Middle frontal gyrus (tissue), 1 donor: ENCODE measurements at regions not wholly inside any gene's neighbourhood (a gene's known extent, or its start where the extent isn't known, plus 50 kb on each side); places are given as distances from the start of the nearest gene placed in this dataset.

ENCODE experiments used
- DNase-seq: peaks from one replicate; pipeline ENCODE4 v3.0.0-alpha.2; 2015; ENCODE audit warnings: low spot score; ENCODE audit errors: extremely low spot score

DNA sequence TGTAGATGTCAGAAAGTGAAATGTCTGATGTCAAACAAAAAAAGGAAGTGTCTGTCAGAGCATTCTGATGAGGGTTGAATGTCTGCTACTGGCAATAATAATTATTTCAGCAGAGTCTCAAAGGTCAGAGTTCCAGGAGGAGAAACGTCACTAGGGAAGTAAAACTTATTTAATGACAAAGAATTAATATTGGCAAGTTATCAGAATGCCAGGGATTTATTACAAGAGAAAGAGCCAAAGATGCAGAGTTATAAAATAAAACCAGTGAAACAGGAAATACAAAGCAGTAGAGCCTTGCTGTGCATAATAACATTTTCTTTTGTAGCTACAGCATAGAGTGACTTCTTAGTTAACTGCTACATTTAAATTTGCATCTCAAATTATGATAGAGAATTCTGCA is 504.0 kb upstream of the LRRC4C start:
- no peak for DNase-seq

DNA sequence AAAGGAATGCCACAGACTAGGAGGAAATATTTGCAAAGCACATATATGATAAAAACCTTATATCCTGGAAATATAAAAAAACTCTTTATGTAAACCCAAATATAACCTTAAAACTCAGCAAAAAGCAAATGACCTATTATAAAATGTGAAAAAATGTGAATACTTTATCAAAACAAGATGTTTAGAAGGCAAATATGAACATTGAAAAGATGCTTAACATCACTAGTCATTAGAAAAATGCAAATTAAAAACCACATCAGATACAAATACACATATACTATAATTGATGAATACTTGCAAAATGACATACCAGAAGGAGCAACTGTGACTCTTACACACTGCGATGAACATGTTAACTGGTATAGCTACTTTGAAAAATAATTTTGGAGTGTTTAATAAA is 511.2 kb upstream of the LRRC4C start:
- DNase-seq = no peak

DNA sequence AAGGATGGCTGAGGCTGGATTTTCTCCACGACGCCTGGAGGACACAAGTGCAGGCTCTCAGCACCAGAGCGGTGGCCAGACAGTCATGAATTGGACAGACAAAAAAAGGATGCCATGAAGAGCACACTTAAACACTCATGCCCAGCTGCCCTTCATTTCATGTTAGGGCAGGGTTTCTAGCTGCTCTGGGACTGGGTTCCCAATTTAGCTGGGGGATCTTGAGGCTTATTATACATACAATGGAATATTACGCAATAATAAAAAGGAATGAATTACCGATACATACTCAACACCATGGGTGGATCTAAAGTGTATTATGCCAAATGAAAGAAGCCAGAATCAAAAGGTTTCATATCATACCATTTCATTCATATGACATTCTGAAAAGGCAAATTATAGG is 512.1 kb upstream of the LRRC4C start:
- no peak for DNase-seq

DNA sequence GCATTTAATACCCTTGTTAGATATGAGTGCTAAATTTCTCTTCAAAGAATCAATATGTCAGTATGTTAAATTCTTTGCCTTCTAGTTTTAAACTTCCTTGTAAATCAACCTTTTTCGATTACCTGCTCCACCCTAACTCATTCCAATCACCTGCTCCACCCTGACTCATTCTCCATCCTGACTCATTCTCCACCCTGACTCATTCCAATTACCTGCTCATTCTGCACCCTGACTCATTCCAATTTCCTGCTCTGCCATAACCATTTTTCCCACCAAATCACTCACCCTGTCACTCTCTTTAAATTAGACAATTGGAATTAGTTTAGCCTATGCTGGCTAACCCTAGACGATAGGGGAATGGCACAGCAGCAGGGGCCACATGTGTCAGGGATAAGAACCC is 519.5 kb upstream of the LRRC4C start:
- no peak for DNase-seq

DNA sequence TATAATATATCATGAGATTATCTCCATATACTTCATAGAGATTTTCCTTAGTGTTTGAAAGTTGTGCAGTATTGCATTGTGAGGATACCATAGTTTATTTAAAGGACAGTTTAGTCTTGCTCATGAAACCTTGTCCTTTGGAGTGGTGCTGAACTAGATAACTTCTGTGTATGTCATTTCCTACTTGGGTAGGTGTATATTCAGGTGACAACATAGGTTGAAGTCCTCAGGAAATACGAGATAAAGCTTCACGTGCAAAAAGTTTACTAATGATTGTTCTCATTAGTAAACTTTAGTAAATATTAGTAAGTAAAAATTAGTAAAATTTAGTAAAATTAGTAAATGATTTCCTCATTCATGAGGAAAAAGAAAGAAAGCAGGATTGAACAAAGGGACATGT is 521.3 kb upstream of the LRRC4C start:
- no peak for DNase-seq

DNA sequence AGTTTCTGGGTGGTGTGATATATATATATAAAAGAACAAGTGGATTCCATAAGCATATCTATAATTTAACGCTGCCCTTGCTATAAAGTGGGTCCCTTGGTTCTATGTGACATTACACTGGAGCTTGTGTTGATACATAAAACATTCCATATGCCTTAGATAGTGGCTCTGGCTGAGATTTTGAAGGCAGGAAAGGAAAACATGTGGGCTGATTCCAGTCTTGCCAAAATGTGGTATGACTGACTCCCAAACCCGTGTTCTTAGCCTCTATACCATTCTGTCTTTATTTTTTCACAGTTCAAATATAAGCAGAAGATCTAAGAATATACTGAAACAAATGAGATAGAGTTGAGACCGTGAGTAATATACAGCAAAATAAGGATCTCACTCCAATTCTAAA is 522.8 kb upstream of the LRRC4C start:
- peak; percentile 14 for DNase-seq

DNA sequence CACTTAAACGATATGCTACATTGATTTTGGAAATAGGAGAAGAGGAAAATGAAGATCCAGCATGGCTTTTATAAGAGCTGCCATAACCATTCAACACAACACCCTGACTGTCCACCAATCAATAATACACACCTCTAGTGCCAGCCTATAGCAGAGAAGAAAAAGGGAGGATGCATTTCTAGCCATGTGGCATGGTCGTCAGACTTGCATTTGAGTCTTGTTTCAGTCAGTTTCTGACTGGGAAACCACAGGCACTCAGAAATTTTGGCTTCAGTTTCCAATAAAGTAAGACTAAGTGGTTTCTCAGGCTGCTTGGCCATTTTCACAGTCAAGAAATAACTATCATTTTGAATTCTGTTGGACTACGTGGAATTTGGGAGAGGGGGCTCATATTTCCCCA is 523.5 kb upstream of the LRRC4C start:
- DNase-seq = no peak

DNA sequence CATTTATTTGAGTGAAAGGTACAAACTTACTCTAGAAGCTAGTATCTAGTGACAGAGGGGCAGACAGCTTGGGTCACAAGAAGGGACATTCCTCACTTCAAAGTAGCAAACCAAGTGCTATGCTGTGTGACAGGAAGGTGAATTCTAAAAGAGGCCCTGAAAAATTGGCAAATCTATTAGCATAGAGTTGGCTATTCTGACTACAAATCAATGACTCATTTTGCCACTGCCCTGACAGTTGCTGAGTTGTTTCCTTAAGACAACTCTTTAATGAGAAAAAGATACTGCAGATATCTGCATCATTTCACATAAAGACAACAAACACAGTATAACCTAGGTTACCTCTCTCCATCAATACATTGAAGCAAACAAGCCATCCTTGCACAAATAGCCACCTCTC is 524.0 kb upstream of the LRRC4C start:
- DNase-seq = no peak

DNA sequence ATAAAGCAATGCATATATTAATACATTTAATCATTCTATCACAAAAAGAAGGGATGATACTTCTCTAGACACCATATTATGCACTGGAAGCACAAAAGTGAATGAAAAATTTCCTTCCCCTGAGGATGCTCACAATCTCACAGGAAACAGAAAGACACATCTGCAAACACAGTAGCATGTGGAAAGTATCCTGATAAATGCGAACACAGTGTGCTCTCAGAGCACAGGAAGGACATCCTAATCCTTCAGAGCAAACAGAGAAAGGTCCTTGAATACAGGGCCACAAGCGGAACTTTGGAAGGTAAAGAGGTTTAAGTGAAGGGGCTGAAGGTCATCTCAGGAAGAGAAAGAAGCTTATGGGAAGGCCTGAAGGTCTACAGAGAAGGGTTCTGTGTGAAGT is 524.6 kb upstream of the LRRC4C start:
- DNase-seq = no peak

DNA sequence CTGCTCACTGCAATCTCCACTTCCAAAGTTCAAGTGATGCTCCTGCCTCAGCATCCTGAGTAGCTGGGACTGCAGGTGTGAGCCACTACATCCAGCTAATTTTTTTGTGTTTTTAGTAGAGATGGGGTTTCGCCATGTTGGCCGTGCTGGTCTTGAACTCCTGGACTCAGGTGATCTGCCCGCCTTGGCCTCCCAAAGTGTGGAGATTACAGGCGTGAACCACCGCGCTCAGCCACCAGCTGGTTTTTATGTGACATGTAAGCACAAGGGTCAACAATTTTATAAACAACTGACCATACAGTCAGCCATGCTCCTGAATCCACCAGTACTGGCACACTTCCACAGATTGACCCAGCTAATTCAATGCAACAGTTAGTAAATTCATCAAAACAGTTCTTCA is 526.3 kb upstream of the LRRC4C start:
- DNase-seq = no peak

DNA sequence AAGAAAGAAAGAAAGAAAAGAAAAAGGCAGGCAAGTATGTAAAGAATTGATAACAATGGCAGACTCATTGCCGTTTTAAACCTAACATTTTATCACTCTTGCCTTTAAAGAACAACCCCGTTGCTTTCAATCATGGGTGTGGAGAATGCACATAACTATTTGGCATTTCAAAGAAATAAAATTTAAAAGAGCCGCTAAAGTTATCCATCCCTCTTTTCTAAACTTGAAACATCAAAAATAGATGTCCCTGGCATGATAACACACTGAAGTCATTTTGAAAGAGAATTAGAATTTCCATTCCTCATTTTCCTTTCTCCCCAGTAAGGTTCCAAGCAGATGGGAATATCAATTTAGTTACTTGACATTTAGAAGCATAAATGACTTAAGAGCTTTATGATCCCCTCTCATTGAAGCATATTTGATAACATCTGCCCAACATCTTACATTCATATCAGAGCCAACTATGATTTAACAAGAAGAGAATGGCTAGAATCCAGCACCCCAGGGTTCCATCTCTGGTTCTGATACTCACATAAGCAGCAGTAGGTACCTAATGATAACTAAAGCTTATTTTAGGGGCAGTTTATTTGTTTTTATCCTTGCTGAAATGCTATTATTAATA is 529.6 kb upstream of the LRRC4C start:
- peak; percentile 16 for DNase-seq

DNA sequence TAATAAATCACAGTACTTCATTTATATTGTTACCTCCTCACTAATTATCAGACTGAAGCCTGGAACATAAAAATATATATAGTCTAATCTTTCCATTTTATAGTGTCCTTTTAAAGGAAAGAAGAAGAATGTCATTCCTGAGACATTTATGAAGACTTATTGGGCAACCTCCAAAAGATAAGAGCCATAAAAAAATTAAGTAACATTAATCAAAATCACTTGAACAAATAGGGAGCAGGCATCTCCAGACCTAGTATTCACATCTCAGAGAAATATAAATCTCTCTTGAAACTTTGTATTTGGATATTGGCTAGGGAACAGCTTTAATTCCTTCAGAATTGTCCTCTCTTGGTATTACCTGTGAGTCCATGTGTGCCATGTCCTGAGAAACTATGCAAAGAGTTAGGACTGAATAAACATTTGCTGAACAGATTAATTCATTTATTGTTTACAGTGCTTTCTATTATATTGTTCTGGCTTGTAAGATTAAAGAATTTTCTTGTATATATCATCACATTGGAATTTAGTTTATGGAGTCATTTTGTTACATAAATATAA is 530.5 kb upstream of the LRRC4C start:
- DNase-seq = no peak

DNA sequence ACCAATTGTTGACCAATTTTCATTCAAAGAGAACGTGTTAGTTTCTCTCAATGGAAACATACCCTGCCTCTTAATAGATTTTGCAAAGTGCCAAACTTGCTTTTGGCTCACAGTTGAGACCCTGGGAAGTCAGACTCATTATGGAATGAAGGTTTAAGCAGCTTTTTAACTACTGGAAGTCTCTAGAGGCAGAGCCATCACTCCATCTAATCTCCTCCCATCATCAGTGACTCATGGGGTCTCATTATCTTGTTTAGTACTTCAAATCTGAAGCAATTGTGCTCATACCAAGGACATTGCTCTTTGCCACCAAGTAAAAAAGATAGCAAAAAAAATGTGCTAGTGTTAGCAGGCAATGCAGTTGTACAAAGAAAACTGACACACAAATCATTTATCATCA is 537.1 kb upstream of the LRRC4C start:
- DNase-seq = no peak

DNA sequence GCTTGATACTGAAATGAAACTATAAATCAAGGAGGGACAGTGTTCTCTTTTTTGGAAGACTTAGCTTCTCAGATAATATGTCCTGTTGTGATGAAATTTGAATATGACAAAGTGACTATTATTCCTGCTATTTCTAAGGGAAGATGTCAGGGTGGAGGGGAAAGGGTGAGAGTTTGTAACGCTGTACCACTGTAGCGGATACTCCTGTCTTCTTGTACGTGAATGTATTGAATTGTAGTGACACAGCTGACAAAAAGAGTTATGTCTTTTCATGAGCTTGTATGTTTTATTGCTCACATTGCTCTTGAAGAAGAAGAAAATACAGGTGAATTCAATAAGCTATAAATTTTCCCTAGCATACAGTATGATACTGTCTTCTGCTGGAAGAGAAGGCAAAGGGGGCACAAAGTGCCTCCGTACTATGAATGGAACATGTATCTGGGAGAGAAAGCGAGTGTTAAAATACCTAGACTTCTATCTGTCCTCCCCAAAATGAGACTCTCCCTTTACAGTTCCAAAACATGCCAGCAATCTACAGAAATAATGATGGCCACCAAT is 538.5 kb upstream of the LRRC4C start:
- DNase-seq = no peak

DNA sequence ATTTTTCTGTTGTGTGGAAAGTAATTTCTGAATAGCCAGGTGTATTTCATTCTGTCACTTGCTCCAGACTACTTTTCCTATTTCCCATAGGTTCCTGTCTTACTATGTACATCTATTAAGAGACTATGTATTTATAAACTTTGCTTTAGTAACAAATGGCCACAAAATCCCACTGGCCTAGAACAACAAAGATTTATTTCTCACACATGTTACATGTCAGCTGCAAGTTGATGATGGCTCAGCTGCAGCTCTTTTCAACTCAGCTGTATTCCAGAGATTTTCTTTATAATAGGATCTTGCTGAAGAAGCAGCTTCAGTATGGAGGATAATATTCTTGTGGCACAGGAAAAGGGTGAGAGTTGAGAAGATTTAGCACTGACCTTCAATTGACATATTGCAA is 539.6 kb upstream of the LRRC4C start:
- DNase-seq = no peak

DNA sequence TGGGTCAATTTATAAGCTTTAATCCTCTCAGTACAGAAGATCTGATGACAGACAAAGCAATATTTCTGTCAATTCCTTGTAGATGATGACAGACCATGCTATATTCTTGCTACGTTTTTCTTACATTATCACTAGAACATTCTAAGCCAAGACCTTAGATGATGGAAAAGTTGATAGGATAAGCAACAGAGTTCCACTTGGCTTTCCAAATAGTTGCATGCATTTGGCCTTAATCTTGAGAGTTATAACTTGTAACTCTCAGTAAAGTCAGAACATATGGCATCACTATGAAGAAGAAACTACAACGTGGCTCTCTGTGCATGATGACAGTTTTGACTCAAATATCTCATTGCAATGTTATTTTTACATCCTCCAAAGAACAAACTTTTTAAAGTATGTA is 544.3 kb upstream of the LRRC4C start:
- no peak for DNase-seq

DNA sequence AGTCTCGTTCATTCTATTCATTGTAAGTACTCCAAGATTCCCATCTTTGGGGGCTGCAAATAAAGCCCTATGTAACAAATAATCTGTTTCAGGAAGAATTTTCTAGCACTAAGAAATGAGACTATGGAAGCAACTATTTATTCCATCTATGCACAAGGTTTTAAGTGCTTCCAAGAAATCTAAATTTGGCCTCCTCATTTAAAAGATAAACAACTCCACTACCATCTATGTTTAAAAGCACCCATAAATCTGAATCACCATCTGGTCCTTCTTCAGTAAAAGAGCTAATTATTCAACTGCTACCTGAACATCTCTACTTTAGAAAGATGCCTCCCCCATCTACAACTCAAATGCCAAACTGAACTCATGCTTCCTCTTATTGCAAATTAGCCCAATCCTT is 547.3 kb upstream of the LRRC4C start:
- DNase-seq = no peak

DNA sequence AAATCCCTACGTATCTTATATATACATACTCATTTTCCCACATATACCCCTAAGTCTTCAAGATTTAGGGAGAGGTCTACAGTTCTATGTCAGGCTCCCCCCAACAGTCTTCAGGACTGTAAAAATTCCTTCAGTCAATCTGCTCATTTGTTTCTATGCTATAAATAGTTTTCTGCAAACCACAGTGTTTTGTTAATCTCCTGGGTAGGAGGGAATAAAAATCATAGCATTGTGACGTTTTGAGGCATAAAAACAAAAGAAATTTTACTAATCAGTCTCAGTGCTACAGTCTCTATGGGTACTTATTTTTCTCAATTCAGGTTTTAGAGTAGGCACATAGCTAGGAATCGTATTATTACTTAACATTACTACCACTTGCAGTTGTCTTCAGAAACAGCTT is 552.8 kb upstream of the LRRC4C start:
- DNase-seq = no peak

DNA sequence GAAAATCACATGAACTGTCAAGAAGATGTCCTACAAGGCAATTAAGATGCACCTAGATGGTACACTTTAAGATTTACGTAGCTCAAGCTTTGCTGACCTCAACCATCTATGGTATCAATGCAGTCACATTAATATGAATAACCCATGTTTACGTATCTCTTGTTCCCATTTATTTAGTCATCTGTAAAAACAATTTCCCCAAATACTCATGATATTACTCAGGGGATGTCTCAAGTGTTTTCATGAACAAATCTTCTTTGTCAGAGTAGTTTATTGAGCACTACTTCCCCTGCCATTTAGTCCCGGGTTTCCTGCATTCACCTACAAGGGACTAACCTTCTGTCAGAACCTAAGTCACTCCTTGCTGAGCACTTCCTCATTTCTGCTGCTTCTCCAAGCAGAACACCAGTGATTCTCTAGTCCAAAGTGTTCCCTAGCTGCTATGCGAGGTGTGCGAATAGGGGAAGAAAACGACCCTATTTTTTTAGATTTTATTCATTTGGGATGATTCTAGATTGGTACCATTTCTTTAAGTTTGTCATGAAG is 554.3 kb upstream of the LRRC4C start:
- no peak for DNase-seq

DNA sequence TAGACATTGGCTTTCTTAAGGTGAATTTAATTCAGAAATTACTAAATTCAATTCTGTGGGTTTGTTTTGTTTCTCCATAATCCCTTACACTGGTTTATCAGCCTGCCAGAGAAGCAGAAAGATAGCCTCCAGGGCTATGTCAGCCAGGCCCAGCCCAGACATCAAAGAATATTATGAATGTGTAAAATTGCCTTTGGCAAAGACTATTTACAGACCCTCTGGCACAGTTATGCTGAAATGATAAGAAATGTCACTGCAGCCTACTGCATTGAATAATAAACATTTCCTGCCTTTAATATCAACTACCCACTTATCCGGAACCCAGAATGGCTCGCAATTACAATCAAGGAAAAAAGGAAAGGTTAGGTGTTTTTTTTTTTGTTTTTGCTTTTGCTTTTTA is 562.5 kb upstream of the LRRC4C start:
- DNase-seq = no peak

DNA sequence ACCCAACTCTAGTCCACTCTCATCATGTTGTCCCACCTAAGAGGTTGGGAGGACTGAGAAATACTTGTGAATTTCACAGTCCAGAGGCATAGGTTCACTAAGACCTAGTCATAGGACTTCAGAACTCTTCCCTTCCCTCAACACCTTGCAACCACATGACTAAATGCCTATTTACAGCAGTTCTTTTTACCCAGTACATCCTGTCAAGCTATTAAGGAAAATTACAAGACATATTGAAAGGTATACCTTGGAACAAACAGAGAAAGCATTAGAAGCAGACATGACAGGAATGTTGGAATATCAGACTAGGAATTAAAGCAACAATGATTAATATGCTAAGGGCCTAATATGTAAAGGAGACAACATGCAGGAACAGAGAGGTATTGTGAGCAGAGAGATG is 563.8 kb upstream of the LRRC4C start:
- DNase-seq = no peak

DNA sequence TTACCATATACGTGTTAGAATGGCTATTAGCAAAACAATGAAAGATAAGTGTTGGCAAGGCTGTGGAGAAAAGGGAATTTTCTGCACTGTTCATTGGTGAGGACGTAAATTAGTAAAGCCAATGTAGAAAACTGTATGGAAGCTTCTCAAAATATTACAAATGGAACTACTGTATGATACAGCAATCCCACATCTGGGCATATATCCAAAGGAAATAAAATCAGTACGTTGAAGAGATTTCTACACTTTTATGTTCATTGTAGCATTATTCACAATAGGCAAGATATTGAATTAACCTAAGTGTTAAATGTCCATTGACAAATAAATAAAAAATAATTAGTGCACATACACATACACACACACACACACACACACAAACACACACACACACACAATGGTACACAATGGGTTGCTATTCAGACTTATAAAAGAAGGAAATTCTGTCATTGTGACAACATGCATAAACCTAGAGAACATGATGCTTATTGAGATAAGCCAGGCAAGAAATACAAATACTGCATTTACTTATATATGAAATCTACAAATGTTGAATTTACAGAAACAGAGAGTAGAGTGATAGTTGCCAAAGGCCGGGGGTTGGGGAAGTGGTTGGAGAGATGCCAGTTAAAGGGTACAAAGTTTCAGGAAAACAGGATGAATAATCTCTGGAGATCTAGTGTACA is 565.8 kb upstream of the LRRC4C start:
- DNase-seq = no peak

DNA sequence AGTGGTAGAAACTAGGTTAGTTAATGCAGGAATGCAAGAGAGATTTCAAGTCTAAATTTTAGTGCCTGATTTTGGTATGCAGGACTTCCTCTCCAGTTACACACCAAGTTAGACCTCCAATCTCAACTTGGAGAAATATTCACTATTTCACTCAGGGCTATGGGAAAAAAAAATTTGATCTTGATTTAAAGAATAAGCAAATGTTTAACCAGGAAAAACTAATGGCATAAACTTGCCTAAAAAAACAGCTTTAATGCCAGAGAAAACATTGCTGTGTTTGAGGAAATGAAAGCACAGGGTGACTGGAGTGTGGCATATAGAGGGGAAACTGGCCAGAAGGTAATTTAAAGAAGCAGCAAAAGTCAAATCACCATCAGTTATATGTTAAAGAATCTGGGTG is 575.4 kb upstream of the LRRC4C start:
- DNase-seq = no peak
